HG03139 (cell line): ENCODE measurements at regions not wholly inside any gene's neighbourhood (a gene's known extent, or its start where the extent isn't known, plus 50 kb on each side); places are given as distances from the start of the nearest gene placed in this dataset.

Experiments
- ATAC-seq: cut with Tn5 transposase; IDR thresholded peaks from one replicate; pipeline ENCODE4 v1.9.1; 2021; ENCODE audit not compliant: unreplicated experiment

DNA sequence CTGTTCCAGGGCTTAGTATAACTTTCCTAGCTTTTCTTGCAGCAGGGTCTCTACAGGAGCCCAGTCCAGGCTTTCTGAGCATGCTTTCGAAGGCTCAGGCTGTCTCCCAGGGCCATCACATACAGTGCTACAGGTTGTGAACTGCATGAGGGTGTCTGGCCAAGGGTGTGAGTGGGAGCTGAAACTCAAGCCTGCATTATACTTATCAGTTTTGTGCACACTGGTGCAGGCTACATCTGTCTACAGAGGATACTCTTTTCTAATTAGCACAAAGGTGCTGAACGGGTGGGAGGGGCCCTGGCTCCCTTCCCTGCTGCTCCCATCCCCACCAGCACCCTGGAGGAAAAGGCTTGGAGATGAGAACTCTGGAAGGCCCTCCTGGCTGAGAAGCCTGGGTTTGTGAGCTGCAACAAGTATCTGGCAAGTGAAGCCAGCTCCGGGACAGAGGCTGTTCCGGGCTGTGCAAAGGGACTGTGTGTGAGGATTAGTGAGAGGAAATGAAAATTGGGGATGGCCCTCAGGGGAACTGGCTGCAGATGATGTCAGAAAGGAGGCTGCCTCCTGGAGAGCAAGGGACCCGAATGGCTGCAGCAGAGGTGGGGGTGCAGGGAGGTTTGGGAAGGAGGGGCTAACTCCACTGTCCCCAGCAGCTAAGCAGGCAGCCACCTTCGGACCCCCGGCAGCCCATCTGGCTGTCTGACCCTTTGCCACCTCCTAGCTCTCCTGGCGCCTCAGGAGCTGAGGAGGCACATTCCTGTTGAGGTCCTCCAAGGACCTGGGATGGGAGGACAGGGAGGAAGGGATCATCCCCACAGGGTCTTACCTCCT lies 68.5 kb downstream of the EFNB1 start:
- no peak for ATAC-seq

DNA sequence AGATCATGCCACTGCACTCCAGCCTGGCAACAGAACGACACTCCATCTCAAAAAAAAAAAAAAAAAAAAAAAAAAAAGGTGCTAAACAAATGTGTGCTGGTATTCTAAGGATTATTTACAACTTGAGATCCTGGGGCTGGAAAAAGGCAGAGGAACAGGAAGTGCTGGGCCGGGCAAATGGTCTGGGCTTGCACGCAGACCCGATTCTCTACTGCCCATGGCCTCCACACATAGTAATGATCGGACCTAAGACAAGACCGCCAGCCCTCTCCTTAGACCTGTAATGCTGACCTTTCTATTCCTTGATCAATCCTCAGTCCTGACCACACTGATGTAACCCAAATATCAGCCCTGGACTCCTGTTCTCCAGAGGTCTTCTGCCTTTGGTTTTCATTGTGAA lies 67.8 kb downstream of the EFNB1 start:
- no peak for ATAC-seq

DNA sequence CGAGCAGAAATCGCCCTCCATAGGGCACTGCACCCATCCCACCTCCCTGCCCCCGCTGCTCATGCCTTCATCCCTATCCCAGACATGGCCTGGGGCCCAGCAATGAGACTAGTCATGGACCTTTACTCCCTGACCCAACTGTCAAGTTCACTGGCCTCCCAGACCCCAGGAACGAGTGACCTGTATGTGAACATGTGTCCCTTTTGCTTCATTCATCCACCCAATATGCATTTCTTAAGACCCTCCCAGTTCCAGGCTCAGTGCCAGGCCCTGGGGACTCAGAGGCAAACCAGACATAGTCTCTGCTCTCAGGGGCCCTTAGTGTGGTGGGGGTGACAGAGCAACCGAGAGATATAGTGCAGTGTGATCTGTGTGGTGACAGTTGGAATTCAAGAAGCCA lies 67.0 kb downstream of the EFNB1 start:
- ATAC-seq, result no peak

DNA sequence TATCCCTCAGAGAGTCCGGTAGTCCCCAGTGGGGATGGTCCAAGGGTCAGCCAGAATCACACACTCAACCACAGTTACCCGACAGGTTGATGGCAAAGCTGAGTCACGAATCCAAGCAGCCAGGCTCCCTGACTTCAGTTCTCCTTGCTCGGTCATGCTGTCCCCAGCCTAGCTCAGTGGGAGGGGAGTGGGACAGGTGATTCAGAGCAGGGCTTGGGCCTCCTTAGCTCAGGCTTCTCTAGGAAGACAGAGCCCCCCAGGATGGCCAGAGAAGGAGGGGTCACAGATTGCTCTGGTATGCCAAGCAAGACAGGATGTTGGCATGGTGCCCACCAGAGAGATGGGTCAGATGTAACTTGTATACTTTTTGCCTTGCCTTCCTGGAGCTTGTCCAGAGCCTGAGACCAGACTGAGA lies 66.5 kb downstream of the EFNB1 start:
- ATAC-seq, result no peak

DNA sequence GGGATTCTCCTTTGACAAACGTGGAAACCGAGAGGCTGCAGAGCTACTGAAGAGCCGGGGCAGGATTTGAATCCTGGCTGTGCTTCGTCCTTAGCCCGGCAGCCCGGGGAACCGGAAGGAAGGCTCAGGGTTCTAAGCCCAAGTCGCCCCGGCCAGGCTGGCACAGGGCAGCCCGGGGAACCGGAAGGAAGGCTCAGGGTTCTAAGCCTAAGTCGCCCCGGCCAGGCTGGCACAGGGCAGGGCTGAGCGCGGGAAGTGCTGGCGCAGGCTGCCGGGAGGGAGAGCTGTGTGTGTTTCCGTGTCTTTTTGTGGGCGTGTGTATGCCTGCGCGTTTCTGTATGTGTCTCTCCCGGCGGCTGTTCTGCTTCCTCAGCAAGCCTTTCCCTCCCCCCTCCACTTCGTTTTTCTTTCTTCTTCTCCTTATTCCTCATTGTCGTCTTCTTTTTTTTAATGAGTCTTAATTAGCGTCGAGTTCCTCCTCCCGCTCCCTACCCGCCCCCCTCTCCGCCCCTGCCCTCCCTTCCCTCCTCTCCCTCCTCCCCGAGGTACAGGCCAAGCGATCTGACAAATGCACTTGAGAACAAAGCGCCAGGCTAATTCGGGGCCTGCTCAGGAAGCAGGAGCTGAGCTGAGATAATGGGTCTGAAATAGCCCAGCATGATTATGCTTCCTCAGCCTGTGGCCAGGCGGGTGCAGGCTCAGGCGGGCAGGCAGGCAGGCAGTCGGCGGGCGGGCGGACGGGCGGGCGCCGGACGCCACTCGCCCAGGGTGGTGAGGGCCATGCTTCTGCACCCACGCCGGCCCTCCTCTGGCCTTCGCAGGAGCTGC lies 65.9 kb downstream of the EFNB1 start:
- no peak for ATAC-seq

DNA sequence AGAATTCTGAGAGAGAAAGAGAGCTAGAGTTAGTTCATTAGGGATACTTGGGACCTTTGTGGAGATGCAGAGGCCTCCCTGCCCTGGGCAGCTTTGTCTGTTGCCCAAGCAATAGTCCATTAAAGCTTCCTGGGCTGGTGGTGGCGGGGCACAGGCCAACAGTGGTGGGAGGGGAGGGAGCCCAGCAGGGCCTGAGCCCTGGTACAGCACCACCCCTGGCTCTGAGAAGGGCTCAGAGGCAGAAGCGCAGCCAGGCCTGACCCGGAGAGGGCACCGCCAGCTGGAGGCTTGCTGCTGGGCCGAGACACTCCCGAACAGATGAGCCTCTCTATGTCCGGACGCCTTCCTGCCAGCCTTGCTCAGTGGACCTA lies 65.3 kb downstream of the EFNB1 start:
- no peak for ATAC-seq

DNA sequence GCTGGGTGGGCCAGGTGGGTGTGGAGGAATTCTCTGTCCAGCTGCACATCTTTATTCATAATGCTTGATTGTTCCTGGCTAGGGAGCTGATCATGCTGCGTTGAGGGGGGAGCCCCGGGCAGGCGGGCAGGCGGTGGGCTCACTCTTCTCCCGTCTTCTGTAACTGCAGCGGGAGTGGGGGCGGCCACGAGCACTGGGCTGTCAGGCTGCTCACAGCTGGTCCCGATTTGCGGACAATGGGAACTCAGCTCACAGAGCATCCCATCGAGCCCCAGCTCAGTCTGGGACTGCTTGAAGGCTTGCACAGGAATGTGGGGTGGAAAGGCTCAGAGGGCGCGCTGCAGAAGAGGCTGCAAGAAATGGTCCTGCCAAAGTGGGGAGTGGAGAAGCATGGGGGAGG lies 63.8 kb downstream of the EFNB1 start:
- ATAC-seq, result no peak

- no peak for ATAC-seq
These were observed 63.3 kb downstream of the EFNB1 start for GRCh38 chrX:68892134-68892533.
